ENCODE measurements at regions not wholly inside any gene's neighbourhood (a gene's known extent, or its start where the extent isn't known, plus 50 kb on each side); places are given as distances from the start of the nearest gene placed in this dataset.

DNA sequence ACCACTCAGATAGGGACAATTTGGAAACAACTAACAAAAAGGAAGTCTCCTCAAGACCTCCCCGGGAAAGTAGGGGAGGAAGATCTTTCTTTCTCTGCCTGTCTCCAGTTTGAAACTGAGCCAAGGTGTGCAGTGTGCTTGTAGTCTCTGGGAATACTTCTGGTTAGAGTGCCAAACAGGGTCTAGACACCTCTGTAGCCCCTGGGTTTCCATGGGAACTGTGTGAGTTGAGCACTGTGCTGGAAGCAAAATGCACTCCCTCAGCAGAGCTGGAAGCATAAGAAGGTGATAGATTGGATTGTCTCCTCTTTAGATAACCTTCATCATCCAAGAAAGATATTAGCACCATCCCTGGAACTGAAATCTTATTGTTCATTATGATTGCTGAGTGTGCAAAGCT is 129.2 kb upstream of the TNPO1 start:
- in situ Hi-C loops (cut with MboI) (no loop called here), intact Hi-C loops (cut with micrococcal nuclease) (no loop called here)
- 5% methylated on average over 1 of the region's 1 CpG for WGBS (ENCODE audit: insufficient coverage, low coverage, missing lambda C conversion rate)
- no peak overlapping the region for H3K27ac ChIP-seq (ENCODE audit: extremely low read depth, low read depth, low read length)
- H3K79me2 ChIP-seq (ENCODE audit: control insufficient read depth, insufficient read depth, low read length), result no peaks in the 10 kb centered on the region
- H3K4me2 ChIP-seq (ENCODE audit: insufficient read depth, low read length), result no peak overlapping the region
- H3K4me3 ChIP-seq, result no peak overlapping the region
- peaks cover 5 to 8% of the 10 kb centered on the region in 2 experiments; a peak in 3 of 5 replicates for H3K27me3 ChIP-seq (ENCODE audit: control insufficient read depth in 2 of 2, insufficient read depth in 2 of 2, low read length in 2 of 2)
- H4K20me1 ChIP-seq (replicated peaks; ENCODE audit: control insufficient read depth, insufficient read depth, low read length), result no peaks in the 10 kb centered on the region
- ATAC-seq (no peak), FAIRE-seq (no peak), DNase-seq (ENCODE audit: extremely low read depth in 1 of 4, low spot score in 3 of 4) (no peak)
- no peak overlapping the region for H3K9ac ChIP-seq (ENCODE audit: insufficient read depth in 1 of 2, low read depth in 2 of 2, low read length in 2 of 2)
- H3K9me1 ChIP-seq (ENCODE audit: control insufficient read depth, insufficient read depth, low read length), result no peaks in the 10 kb centered on the region
- ChIA-PET POLR2A (interaction anchor here (0.6 kb wide), 1 partner anchor 379 kb away, joined by 4 read pairs; no protein-coding TSS in a partner anchor), CTCF (ENCODE audit: low intra/inter-chr PET ratio) (no interaction called here)
- H3K4me1 ChIP-seq (replicated peaks in 1 of 2; ENCODE audit: control insufficient read depth in 2 of 2, insufficient read depth in 2 of 2, low read length in 2 of 2), result no peaks in the 10 kb centered on the region
- no peak overlapping the region for H2AFZ ChIP-seq (ENCODE audit: low read depth, low read length)
- TF ChIP-seq, protein P1, sequence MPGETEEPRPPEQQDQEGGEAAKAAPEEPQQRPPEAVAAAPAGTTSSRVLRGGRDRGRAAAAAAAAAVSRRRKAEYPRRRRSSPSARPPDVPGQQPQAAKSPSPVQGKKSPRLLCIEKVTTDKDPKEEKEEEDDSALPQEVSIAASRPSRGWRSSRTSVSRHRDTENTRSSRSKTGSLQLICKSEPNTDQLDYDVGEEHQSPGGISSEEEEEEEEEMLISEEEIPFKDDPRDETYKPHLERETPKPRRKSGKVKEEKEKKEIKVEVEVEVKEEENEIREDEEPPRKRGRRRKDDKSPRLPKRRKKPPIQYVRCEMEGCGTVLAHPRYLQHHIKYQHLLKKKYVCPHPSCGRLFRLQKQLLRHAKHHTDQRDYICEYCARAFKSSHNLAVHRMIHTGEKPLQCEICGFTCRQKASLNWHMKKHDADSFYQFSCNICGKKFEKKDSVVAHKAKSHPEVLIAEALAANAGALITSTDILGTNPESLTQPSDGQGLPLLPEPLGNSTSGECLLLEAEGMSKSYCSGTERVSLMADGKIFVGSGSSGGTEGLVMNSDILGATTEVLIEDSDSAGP (CRISPR knock-in tag; IDR thresholded peaks at IDR 0.05), result no peak
- peak; percentile 21; the same call in 1 of the 2 replicates for TF ChIP-seq RFX1 (IDR thresholded peaks at IDR 0.05)
- H3K36me3 ChIP-seq (ENCODE audit: control insufficient read depth, insufficient read depth, low read length), result no peaks in the 10 kb centered on the region
- no peaks in the 10 kb centered on the region for H3K9me3 ChIP-seq (replicated peaks; ENCODE audit: control insufficient read depth, insufficient read depth, low read depth, low read length)
- BruUV-seq (replicated peaks), result no TSS peak

DNA sequence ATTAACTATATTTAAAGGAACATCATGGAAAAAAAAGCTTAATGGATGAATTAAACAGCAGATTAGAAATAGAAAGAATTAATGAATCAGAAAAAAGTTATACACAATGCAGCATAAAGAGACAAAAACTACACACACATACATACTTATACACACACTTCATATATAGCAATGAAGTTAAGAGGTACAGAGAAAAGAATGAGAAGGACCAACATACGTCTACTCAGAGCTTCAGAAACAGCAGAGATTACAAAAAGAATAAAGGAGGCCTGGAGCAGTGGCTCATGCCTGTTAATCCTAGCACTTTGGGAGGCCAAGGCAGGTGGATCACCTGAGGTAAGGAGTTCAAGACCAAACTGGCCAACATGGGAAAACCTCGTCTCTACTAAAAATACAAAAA is 133.9 kb upstream of the TNPO1 start:
- CTCF ChIA-PET (ENCODE audit: low intra/inter-chr PET ratio), result interaction anchor here (0.7 kb wide), 1 partner anchor 27 kb away, joined by 3 read pairs; no protein-coding TSS in a partner anchor

More for the DNA sequence above, 133.9 kb upstream of the TNPO1 start:
- H3K79me2 ChIP-seq (ENCODE audit: control insufficient read depth, insufficient read depth, low read length), result no peaks in the 10 kb centered on the region
- H3K36me3 ChIP-seq (ENCODE audit: control insufficient read depth, insufficient read depth, low read length), result no peaks in the 10 kb centered on the region
- H3K27me3 ChIP-seq (ENCODE audit: control insufficient read depth in 2 of 2, insufficient read depth in 2 of 2, low read length in 2 of 2), result peaks cover 2 to 11% of the 10 kb centered on the region in 2 experiments; a peak in 1 of 5 replicates
- intact Hi-C loops (cut with micrococcal nuclease), result no loop called here
- in situ Hi-C loops (cut with MboI), result no loop called here
- WGBS (ENCODE audit: insufficient coverage, low coverage, missing lambda C conversion rate), result 0% methylated on average over 2 of the region's 2 CpGs
- H3K9ac ChIP-seq (ENCODE audit: insufficient read depth in 1 of 2, low read depth in 2 of 2, low read length in 2 of 2), result no peak overlapping the region
- no peak overlapping the region for H2AFZ ChIP-seq (ENCODE audit: low read depth, low read length)
- no peak for DNase-seq (ENCODE audit: extremely low read depth in 1 of 4, low spot score in 3 of 4)
- no peak for ATAC-seq
- FAIRE-seq, result no peak
- no peaks in the 10 kb centered on the region for H3K4me1 ChIP-seq (replicated peaks in 1 of 2; ENCODE audit: control insufficient read depth in 2 of 2, insufficient read depth in 2 of 2, low read length in 2 of 2)
- no peak for TF ChIP-seq MED1 (CRISPR knock-in tag; IDR thresholded peaks at IDR 0.05; ENCODE audit: borderline replicate concordance)
- POLR2A ChIA-PET, result no interaction called here
- no peaks in the 10 kb centered on the region for H4K20me1 ChIP-seq (replicated peaks; ENCODE audit: control insufficient read depth, insufficient read depth, low read length)
- H3K4me2 ChIP-seq (ENCODE audit: insufficient read depth, low read length), result no peak overlapping the region
- no TSS peak for BruUV-seq (replicated peaks)
- H3K9me1 ChIP-seq (ENCODE audit: control insufficient read depth, insufficient read depth, low read length), result no peaks in the 10 kb centered on the region
- no peak overlapping the region for H3K4me3 ChIP-seq
- H3K27ac ChIP-seq (ENCODE audit: extremely low read depth, low read depth, low read length), result no peak overlapping the region
- no peaks in the 10 kb centered on the region for H3K9me3 ChIP-seq (replicated peaks; ENCODE audit: control insufficient read depth, insufficient read depth, low read depth, low read length)
